GM19395 (cell line): ENCODE measurements at regions not wholly inside any gene's neighbourhood (a gene's known extent, or its start where the extent isn't known, plus 50 kb on each side); places are given as distances from the start of the nearest gene placed in this dataset.
"Not testable (repeated sequence)": the region's sequence is repeated elsewhere in the genome, so short reads cannot be mapped to it uniquely, and the experiment has no call there.

Experiments
- ATAC-seq: cut with Tn5 transposase; IDR thresholded peaks from one replicate; pipeline ENCODE4 v1.9.1; 2021; ENCODE audit warnings: mild to moderate bottlenecking, moderate library complexity; ENCODE audit not compliant: unreplicated experiment

- no peak for ATAC-seq
Observed at GRCh38 chr11:92594251-92594650, 369.6 kb downstream of the FAT3 start.

GRCh38 chr11:92595052-92595451, 370.4 kb downstream of the FAT3 start:
- no peak for ATAC-seq

- ATAC-seq = no peak
Observed at GRCh38 chr11:92596596-92597317, 372.1 kb downstream of the FAT3 start.

- no peak for ATAC-seq
Observed at GRCh38 chr11:92601048-92601447, 368.4 kb upstream of the MTNR1B start.

GRCh38 chr11:92605667-92606066, 363.8 kb upstream of the MTNR1B start:
- no peak for ATAC-seq

GRCh38 chr11:92607969-92608722, 361.3 kb upstream of the MTNR1B start:
- ATAC-seq = no peak

GRCh38 chr11:92611157-92611556, 358.3 kb upstream of the MTNR1B start:
- ATAC-seq = no peak

GRCh38 chr11:92618020-92618419, 351.4 kb upstream of the MTNR1B start:
- not testable (repeated sequence) for ATAC-seq

GRCh38 chr11:92623055-92623454, 346.4 kb upstream of the MTNR1B start:
- ATAC-seq = no peak

- no peak for ATAC-seq
Observed at GRCh38 chr11:92625894-92626293, 343.6 kb upstream of the MTNR1B start.

- no peak for ATAC-seq
Observed at GRCh38 chr11:92626624-92627023, 342.8 kb upstream of the MTNR1B start.

GRCh38 chr11:92627615-92628256, 341.7 kb upstream of the MTNR1B start:
- no peak for ATAC-seq

GRCh38 chr11:92628401-92629292, 340.8 kb upstream of the MTNR1B start:
- ATAC-seq = no peak

GRCh38 chr11:92632495-92632894, 337.0 kb upstream of the MTNR1B start:
- no peak for ATAC-seq

- ATAC-seq = no peak
Observed at GRCh38 chr11:92633820-92634219, 335.6 kb upstream of the MTNR1B start.

GRCh38 chr11:92636543-92637188, 332.8 kb upstream of the MTNR1B start:
- no peak for ATAC-seq

- ATAC-seq = no peak
Observed at GRCh38 chr11:92638678-92639077, 330.8 kb upstream of the MTNR1B start.

- ATAC-seq = no peak
Observed at GRCh38 chr11:92642177-92642931, 327.1 kb upstream of the MTNR1B start.

GRCh38 chr11:92643827-92644226, 325.6 kb upstream of the MTNR1B start:
- ATAC-seq = no peak
